GM10266 (cell line): ENCODE measurements at regions not wholly inside any gene's neighbourhood (a gene's known extent, or its start where the extent isn't known, plus 50 kb on each side); places are given as distances from the start of the nearest gene placed in this dataset.

ENCODE experiments used
- DNase-seq: peaks from one replicate; pipeline ENCODE4 v3.0.0; 2012; ENCODE audit errors: extremely low spot score
- CTCF ChIP-seq: IDR thresholded peaks from 2 replicates; pipeline ENCODE4 v1.5.1; 2012; ENCODE audit warnings: mild to moderate bottlenecking, low read depth; ENCODE audit not compliant: control insufficient read depth, insufficient read depth; ENCODE audit errors: missing control alignments

DNA sequence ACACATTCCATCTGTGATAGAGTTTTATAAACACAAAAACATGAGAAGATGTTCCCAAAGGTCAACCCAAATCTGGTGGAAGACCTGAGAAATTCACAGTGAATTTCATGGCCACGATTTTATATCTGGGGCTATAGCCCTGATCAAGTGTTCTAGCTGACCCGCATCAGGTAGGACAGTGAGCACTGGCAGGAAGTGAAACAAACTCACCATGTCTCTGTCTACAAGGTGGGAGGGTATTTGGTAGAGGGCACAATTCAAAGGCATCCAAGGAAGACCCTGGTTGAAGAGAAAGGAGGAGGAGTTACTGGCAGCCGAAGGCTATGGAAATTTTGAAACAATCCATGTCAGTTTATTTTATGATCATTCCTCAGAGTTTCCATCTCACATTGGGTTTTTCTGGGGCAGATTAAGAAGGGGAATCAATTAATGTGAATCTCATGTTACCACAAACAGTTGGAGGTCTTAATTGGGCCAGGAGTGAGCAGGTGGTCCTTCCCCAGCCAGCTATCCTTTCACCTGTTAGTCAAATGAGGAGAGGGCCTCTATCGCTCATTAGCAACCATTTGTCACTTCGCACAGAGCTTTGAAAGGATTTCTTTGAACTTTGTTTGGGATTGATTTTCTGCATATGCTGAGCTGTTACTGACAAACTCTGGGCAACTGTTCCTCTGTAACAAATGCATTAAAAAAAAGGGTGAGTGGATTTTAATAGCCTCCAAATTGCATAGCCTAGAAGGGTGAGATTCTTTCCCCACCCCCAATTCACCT lies 612.0 kb upstream of the CLINT1 start:
- no peak for DNase-seq
- TF ChIP-seq CTCF = no peak

GRCh38 chr5:158468444-158468843 lies 609.5 kb upstream of the CLINT1 start:
- no peak for DNase-seq
- no peak for TF ChIP-seq CTCF

DNA sequence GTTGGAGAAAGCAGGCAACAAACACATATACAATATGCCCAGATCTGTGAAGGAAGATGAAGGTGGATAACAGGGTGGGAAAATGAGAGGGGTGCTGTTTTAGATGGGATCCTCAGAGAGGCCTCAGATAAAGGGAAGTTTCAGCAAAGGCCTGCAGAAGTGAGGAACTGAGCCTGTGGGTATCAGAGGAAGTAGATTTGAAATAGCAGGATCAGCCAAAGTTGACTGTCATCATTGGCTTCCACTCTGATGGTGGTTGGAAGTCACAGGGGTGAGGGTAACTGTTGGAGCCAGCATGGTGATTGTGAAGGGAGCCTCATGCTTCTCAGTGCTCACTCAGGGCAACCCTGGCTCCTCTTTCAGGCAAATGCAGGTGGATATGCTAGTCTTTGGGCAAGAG lies 607.2 kb upstream of the CLINT1 start:
- no peak for DNase-seq
- no peak for TF ChIP-seq CTCF

GRCh38 chr5:158465086-158465972 lies 606.4 kb upstream of the CLINT1 start:
- TF ChIP-seq CTCF = no peak
- no peak for DNase-seq

- no peak for TF ChIP-seq CTCF
- no peak for DNase-seq
These were observed 605.4 kb upstream of the CLINT1 start for GRCh38 chr5:158464383-158464782.

GRCh38 chr5:158463938-158464337 lies 605.0 kb upstream of the CLINT1 start:
- TF ChIP-seq CTCF = no peak
- no peak for DNase-seq

DNA sequence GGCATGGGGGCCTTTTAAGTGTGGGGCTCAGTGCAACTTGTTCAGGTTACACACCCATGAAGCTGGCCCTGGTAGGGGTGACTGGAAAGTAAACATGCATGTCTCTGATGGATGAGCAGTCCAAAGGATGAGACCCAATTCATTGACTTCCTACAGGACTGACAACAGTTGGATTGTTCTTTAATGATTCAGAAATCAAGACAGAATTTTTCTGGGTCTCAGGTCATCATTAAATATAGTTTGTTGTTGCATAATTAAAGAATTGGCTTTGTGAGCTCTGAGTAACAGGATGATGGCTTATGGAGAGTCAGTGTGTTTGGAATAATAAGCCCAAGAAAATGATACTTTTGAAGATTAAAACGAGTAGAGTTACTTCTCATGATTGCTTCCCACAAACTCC lies 604.2 kb upstream of the CLINT1 start:
- no peak for DNase-seq
- no peak for TF ChIP-seq CTCF
